K562 (cell line): ENCODE measurements at regions not wholly inside any gene's neighbourhood (a gene's known extent, or its start where the extent isn't known, plus 50 kb on each side); places are given as distances from the start of the nearest gene placed in this dataset.

Source experiments
- ATF7 ChIP-seq: fragments of 450-650 bp; IDR thresholded peaks from 2 replicates; pipeline ENCODE4 v1.7.1; 2014; ENCODE audit warnings: mild to moderate bottlenecking, moderate library complexity
- E2F1 ChIP-seq: sonication (generic); formaldehyde crosslinking; IDR thresholded peaks from 2 replicates; pipeline ENCODE4 v1.8.1; 2023; ENCODE audit warnings: mild to moderate bottlenecking, missing genetic modification reagents, moderate library complexity
- EHMT2 ChIP-seq: fragments of 450-650 bp; IDR thresholded peaks from 2 replicates; pipeline ENCODE4 v1.6.1; 2018; ENCODE audit warnings: antibody characterized with exemption
- EP400 ChIP-seq: fragments of 450-650 bp; IDR thresholded peaks from 2 replicates; pipeline ENCODE4 v1.6.1; 2017; ENCODE audit warnings: antibody characterized with exemption, mild to moderate bottlenecking, moderate library complexity
- GATA2 ChIP-seq: sonication (generic); formaldehyde crosslinking; IDR thresholded peaks from 2 replicates; pipeline ENCODE4 v1.4.0; 2020; ENCODE audit warnings: mild to moderate bottlenecking, missing genetic modification reagents
- JUNB ChIP-seq: fragments of 450-650 bp; formaldehyde crosslinking; conservative IDR thresholded peaks from 2 replicates; pipeline ENCODE4 v1.4.0; 2020; ENCODE audit warnings: mild to moderate bottlenecking
- KDM4B ChIP-seq, 2 experiments: fragments of 450-650 bp in 1 of 2; sonication (generic) in 1 of 2; IDR thresholded peaks; 2 replicates each; pipeline ENCODE4 v1.6.1; 2016 to 2017; ENCODE audit warnings: borderline replicate concordance in 2 of 2, antibody characterized with exemption in 1 of 2, low read depth in 1 of 2, mild to moderate bottlenecking in 1 of 2
- MBD2 ChIP-seq: sonication (generic); IDR thresholded peaks from 2 replicates; pipeline ENCODE4 v1.6.1; 2016; ENCODE audit warnings: low read depth, borderline replicate concordance
- PCBP2 ChIP-seq: fragments of 200-400 bp; formaldehyde crosslinking; IDR thresholded peaks from 2 replicates; pipeline ENCODE4 v1.6.1; 2018; ENCODE audit warnings: low read length, low read depth, mild to moderate bottlenecking, moderate library complexity; ENCODE audit not compliant: poor library complexity, severe bottlenecking
- PRMT5 ChIP-seq: sonication (generic); formaldehyde crosslinking; IDR thresholded peaks from 2 replicates; pipeline ENCODE4 v1.5.0; 2020; ENCODE audit warnings: missing genetic modification reagents
- REST ChIP-seq, 2 experiments: fragments of 450-650 bp; formaldehyde crosslinking in 1 of 2; IDR thresholded peaks; 2 replicates each; pipeline versions ENCODE4 v1.4.0 to v1.6.1; 2014 to 2020; ENCODE audit warnings: mild to moderate bottlenecking in 2 of 2, borderline replicate concordance in 1 of 2, low read depth in 1 of 2
- TAF9B ChIP-seq: fragments of 450-650 bp; IDR thresholded peaks from 2 replicates; pipeline ENCODE4 v1.6.1; 2018; ENCODE audit warnings: mild to moderate bottlenecking; ENCODE audit not compliant: partially characterized antibody
- ZFP91 ChIP-seq: sonication (generic); formaldehyde crosslinking; IDR thresholded peaks from 2 replicates; pipeline ENCODE4 v1.8.0; 2022; ENCODE audit warnings: mild to moderate bottlenecking, missing genetic modification reagents
- ZNF324 ChIP-seq: fragments of 250-450 bp; sonication (Bioruptor Pico); IDR thresholded peaks from 2 replicates; pipeline ENCODE4 v1.4.0; 2020; ENCODE audit warnings: mild to moderate bottlenecking

DNA sequence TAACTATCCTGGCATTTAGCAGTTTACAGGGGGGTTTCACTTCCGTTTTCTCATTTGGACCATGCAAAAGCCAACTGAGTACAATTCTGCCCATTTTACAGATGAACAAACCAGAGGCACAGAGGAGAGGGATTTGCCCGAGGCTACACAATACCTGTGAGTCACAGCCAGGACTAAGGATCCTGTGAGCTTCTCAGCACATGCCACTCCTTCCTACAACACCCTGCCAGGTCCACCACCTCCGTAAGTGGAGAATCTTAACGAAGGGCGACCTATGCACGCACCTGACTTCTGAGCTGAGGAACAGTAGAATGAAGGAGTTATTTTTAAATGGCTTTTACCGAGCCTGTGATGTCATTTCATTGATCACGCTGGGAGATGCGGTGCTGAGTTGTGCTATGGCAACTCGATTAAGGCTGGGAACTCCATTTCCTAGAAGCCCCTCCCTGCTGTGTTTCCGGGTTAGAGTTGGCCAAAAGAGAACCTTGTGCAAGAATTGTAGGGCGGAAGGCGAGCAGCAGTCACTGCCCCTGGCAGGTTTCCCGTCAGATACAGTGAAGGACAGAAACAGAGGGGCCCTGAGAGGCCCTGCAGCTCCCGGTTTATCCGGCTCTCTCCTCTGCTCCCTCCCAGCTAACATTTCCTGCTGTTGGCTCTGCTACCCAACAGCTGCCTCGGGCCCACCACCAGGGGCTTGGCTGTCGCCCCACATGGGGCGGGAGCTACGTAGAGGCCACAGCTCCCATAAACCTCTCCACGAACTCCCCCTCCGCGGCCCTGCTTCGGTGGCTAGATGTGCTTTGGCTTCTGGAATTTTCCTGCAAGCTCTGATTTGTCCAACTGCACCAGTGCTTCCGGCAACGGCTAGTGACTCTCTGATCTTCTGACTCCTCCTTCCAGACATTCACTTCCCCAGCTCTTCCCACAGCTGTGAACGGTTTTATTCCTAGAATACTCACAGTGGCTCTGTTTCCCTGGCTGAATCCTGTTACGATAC is 75.1 kb upstream of the USP9X start (continued):
- TF ChIP-seq REST (IDR thresholded peaks at IDR 0.05; ENCODE audit: borderline replicate concordance) (peak; percentile 23; the same call in 1 of the 2 replicates), REST (CRISPR knock-in tag; IDR thresholded peaks at IDR 0.05; ENCODE audit: low read depth) (no peak), PCBP2 (no peak), ZNF324 (CRISPR knock-in tag) (no peak), PRMT5 (CRISPR knock-in tag) (no peak), TAF9B (peak; percentile 61), EP400 (peak; percentile 60), ATF7 (peak; percentile 86), MBD2 (no peak; the same call in 1 of the 2 replicates), JUNB (CRISPR knock-in tag) (no peak), KDM4B (IDR thresholded peaks at IDR 0.05; ENCODE audit: borderline replicate concordance in 2 of 2, low read depth in 1 of 2) (peak in 1 of 2 experiments; percentile 41; a peak in 1 of 4 replicates), EHMT2 (no peak), E2F1 (CRISPR knock-in tag) (no peak), ZFP91 (no peak), GATA2 (peak; percentile 11; the same call in 1 of the 2 replicates)
